ENCODE measurements at regions not wholly inside any gene's neighbourhood (a gene's known extent, or its start where the extent isn't known, plus 50 kb on each side); places are given as distances from the start of the nearest gene placed in this dataset.

GRCh38 chr15:91521548-91521947 is 332.0 kb upstream of the SLCO3A1 start:
- TF ChIP-seq CTCF (IDR thresholded peaks at IDR 0.05; ENCODE audit: low read length) (no peak), EZH2 (IDR thresholded peaks at IDR 0.05; ENCODE audit: borderline replicate concordance, low read length) (no peak)
- no peak overlapping the region for H3K4me2 ChIP-seq (ENCODE audit: low read length)

DNA sequence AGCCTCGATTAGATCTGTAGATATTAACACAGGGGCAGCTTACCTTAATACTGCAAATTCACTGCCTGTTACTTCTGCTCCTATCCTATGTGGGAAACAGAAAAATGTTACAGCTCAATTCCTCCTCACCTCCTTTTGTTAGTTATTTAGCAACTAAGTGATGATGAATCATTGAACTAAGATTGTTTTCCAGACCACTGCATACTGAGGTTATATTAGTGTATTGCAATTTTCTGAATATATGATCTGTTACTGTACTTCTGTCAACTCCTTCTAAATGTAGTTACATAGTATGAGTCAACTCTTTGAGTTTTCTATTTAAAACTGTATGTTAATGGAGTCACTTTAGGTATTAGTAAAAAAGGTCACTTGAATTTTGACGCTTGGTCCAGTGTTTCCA is 331.5 kb upstream of the SLCO3A1 start:
- Histone ChIP-seq H3K27ac (ENCODE audit: low read depth, low read length, poor library complexity, severe bottlenecking) (no peak overlapping the region), H3F3A (ENCODE audit: insufficient read depth, low read length) (no peaks in the 10 kb centered on the region), H3K4me3 (ENCODE audit: low read depth, low read length, poor library complexity, severe bottlenecking) (no peak overlapping the region), H3K4me1 (ENCODE audit: insufficient read depth, low read length, severe bottlenecking) (no peaks in the 10 kb centered on the region), H3K9me3 (ENCODE audit: low read length) (no peaks in the 10 kb centered on the region), H3K9me2 (ENCODE audit: low read depth, low read length) (no peaks in the 10 kb centered on the region), H4K20me1 (ENCODE audit: insufficient read depth, low read length) (no peaks in the 10 kb centered on the region), H3K79me2 (ENCODE audit: insufficient read depth, low read length) (no peaks in the 10 kb centered on the region), H3K27me3 (ENCODE audit: insufficient read depth, low read length) (peaks cover 5% of the 10 kb centered on the region; the same call in 1 of the 2 replicates), H3K4me2 (ENCODE audit: low read length) (no peak overlapping the region), H2AFZ (ENCODE audit: low read length) (no peak overlapping the region), H3K36me3 (ENCODE audit: insufficient read depth, low read length) (no peaks in the 10 kb centered on the region), H3K9ac (ENCODE audit: low read length) (no peak overlapping the region)
- no peak for TF ChIP-seq EZH2 (IDR thresholded peaks at IDR 0.05; ENCODE audit: borderline replicate concordance, low read length)
- TF ChIP-seq CTCF (IDR thresholded peaks at IDR 0.05; ENCODE audit: low read length), result no peak

More at GRCh38 chr15:91521548-91521947, 332.0 kb upstream of the SLCO3A1 start:
- no peaks in the 10 kb centered on the region for H3F3A ChIP-seq (ENCODE audit: insufficient read depth, low read length)
- H3K27me3 ChIP-seq (ENCODE audit: insufficient read depth, low read length), result peaks cover 5% of the 10 kb centered on the region; the same call in 1 of the 2 replicates
- H3K4me1 ChIP-seq (ENCODE audit: insufficient read depth, low read length, severe bottlenecking), result no peaks in the 10 kb centered on the region
- no peaks in the 10 kb centered on the region for H3K9me3 ChIP-seq (ENCODE audit: low read length)
- H3K9me2 ChIP-seq (ENCODE audit: low read depth, low read length), result no peaks in the 10 kb centered on the region
- no peaks in the 10 kb centered on the region for H3K79me2 ChIP-seq (ENCODE audit: insufficient read depth, low read length)
- no peak overlapping the region for H3K27ac ChIP-seq (ENCODE audit: low read depth, low read length, poor library complexity, severe bottlenecking)
- no peaks in the 10 kb centered on the region for H3K36me3 ChIP-seq (ENCODE audit: insufficient read depth, low read length)
- no peaks in the 10 kb centered on the region for H4K20me1 ChIP-seq (ENCODE audit: insufficient read depth, low read length)
- no peak overlapping the region for H2AFZ ChIP-seq (ENCODE audit: low read length)
- no peak overlapping the region for H3K4me3 ChIP-seq (ENCODE audit: low read depth, low read length, poor library complexity, severe bottlenecking)
- no peak overlapping the region for H3K9ac ChIP-seq (ENCODE audit: low read length)

GRCh38 chr15:91522605-91523332 is 330.7 kb upstream of the SLCO3A1 start:
- H3K4me2 ChIP-seq (ENCODE audit: low read length), result no peak overlapping the region
- no peaks in the 10 kb centered on the region for H3K79me2 ChIP-seq (ENCODE audit: insufficient read depth, low read length)
- H3K9me3 ChIP-seq (ENCODE audit: low read length), result no peaks in the 10 kb centered on the region
- no peak for TF ChIP-seq EZH2 (IDR thresholded peaks at IDR 0.05; ENCODE audit: borderline replicate concordance, low read length)
- TF ChIP-seq CTCF (IDR thresholded peaks at IDR 0.05; ENCODE audit: low read length), result no peak
- H3K4me3 ChIP-seq (ENCODE audit: low read depth, low read length, poor library complexity, severe bottlenecking), result no peak overlapping the region
- H3K9ac ChIP-seq (ENCODE audit: low read length), result no peak overlapping the region
- no peaks in the 10 kb centered on the region for H3K4me1 ChIP-seq (ENCODE audit: insufficient read depth, low read length, severe bottlenecking)
- H3K9me2 ChIP-seq (ENCODE audit: low read depth, low read length), result no peaks in the 10 kb centered on the region
- H3K27ac ChIP-seq (ENCODE audit: low read depth, low read length, poor library complexity, severe bottlenecking), result no peak overlapping the region
- no peaks in the 10 kb centered on the region for H3F3A ChIP-seq (ENCODE audit: insufficient read depth, low read length)
- H3K36me3 ChIP-seq (ENCODE audit: insufficient read depth, low read length), result no peaks in the 10 kb centered on the region
- peaks cover 5% of the 10 kb centered on the region; the same call in 1 of the 2 replicates for H3K27me3 ChIP-seq (ENCODE audit: insufficient read depth, low read length)
- H4K20me1 ChIP-seq (ENCODE audit: insufficient read depth, low read length), result no peaks in the 10 kb centered on the region
- no peak overlapping the region for H2AFZ ChIP-seq (ENCODE audit: low read length)
